ENCODE measurements at regions not wholly inside any gene's neighbourhood (a gene's known extent, or its start where the extent isn't known, plus 50 kb on each side); places are given as distances from the start of the nearest gene placed in this dataset.

- TF ChIP-seq ZNF384 (IDR thresholded peaks at IDR 0.05; ENCODE audit: borderline replicate concordance, low read depth, low read length) (no peak), BCLAF1 (IDR thresholded peaks at IDR 0.05) (no peak), POLR2AphosphoS5 (IDR thresholded peaks at IDR 0.05; ENCODE audit: low read length) (no peak), ZNF24 (IDR thresholded peaks at IDR 0.05) (no peak), BACH1 (IDR thresholded peaks at IDR 0.05; ENCODE audit: borderline replicate concordance) (no peak)
Measured at GRCh38 chr5:174412374-174412773, 312.0 kb upstream of the MSX2 start (continued).

GRCh38 chr5:174412941-174413340, 311.4 kb upstream of the MSX2 start:
- no peaks in the 10 kb centered on the region for H3K4me1 ChIP-seq (ENCODE audit: control insufficient read depth, insufficient read depth, low read length)
- H4K20me1 ChIP-seq (ENCODE audit: control insufficient read depth, insufficient read depth) = no peaks in the 10 kb centered on the region
- intact Hi-C loops (cut with micrococcal nuclease; ENCODE audit: unreplicated experiment) = no loop called here
- in situ Hi-C loops (cut with MboI) = loop anchor here (25.0 kb wide), 1 partner anchor 524 kb away; no protein-coding TSS in a partner anchor
- H3K4me3 ChIP-seq = no peak overlapping the region
- FAIRE-seq (no peak), ATAC-seq (no peak), DNase-seq (ENCODE audit: low read depth, low spot score) (no peak)
- H3K27me3 ChIP-seq (replicated peaks in 1 of 2; ENCODE audit: control insufficient read depth in 2 of 2, insufficient read depth in 2 of 2, low read length in 1 of 2) = peaks cover 0 to 2% of the 10 kb centered on the region in 2 experiments; a peak in 2 of 4 replicates
- POLR2A ChIA-PET = no interaction called here
- no peak overlapping the region for H3K4me2 ChIP-seq (ENCODE audit: control insufficient read depth, insufficient read depth)
- no peak overlapping the region for H3K27ac ChIP-seq (ENCODE audit: control insufficient read depth, insufficient read depth)
- H3K9ac ChIP-seq (ENCODE audit: control insufficient read depth, insufficient read depth, low read length) = no peak overlapping the region
- no peaks in the 10 kb centered on the region for H3K9me3 ChIP-seq (replicated peaks; ENCODE audit: control insufficient read depth, insufficient read depth, low read length)
- RAD21 ChIA-PET (ENCODE audit: unreplicated experiment) = no interaction called here
- SMC1A ChIA-PET (ENCODE audit: uncharacterized antibody, unreplicated experiment) = interaction anchor here (0.6 kb wide), 1 partner anchor 145 kb away, joined by 3 read pairs; no protein-coding TSS in a partner anchor
- CTCF ChIA-PET = interaction anchor here (0.9 to 1.1 kb wide), 3 partner anchors 9 to 380 kb away, joined by 3 to 4 read pairs (median 3); no protein-coding TSS in a partner anchor
- H2AFZ ChIP-seq (ENCODE audit: control insufficient read depth, low read depth, low read length) = no peak overlapping the region
- no TSS peak for BruUV-seq (replicated peaks)
- H3K79me2 ChIP-seq (ENCODE audit: control insufficient read depth, insufficient read depth, low read length) = no peaks in the 10 kb centered on the region
- WGBS (ENCODE audit: insufficient coverage, insufficient replicate concordance, low lambda C conversion rate, missing lambda C conversion rate) = 34% methylated on average over 3 of the region's 3 CpGs
- no peaks in the 10 kb centered on the region for H3K36me3 ChIP-seq (ENCODE audit: control insufficient read depth in 2 of 2, insufficient read depth in 2 of 2, low read length in 1 of 2)
- TF ChIP-seq SUZ12 (IDR thresholded peaks at IDR 0.05; ENCODE audit: unreplicated experiment) (no peak), TAF1 (IDR thresholded peaks at IDR 0.05; ENCODE audit: borderline replicate concordance, low read depth, low read length) (no peak), MEF2A (IDR thresholded peaks at IDR 0.05; ENCODE audit: insufficient read depth, low read depth, low read length) (no peak), RCOR1 (conservative IDR thresholded peaks at IDR 0.05; ENCODE audit: low read depth, low read length) (no peak), E2F4 (IDR thresholded peaks at IDR 0.05; ENCODE audit: low read depth, low read length) (no peak), SMC3 (IDR thresholded peaks at IDR 0.05; ENCODE audit: borderline replicate concordance, low read length) (no peak), HDAC6 (IDR thresholded peaks at IDR 0.05; ENCODE audit: unreplicated experiment) (no peak)
- TF ChIP-seq, protein P1, sequence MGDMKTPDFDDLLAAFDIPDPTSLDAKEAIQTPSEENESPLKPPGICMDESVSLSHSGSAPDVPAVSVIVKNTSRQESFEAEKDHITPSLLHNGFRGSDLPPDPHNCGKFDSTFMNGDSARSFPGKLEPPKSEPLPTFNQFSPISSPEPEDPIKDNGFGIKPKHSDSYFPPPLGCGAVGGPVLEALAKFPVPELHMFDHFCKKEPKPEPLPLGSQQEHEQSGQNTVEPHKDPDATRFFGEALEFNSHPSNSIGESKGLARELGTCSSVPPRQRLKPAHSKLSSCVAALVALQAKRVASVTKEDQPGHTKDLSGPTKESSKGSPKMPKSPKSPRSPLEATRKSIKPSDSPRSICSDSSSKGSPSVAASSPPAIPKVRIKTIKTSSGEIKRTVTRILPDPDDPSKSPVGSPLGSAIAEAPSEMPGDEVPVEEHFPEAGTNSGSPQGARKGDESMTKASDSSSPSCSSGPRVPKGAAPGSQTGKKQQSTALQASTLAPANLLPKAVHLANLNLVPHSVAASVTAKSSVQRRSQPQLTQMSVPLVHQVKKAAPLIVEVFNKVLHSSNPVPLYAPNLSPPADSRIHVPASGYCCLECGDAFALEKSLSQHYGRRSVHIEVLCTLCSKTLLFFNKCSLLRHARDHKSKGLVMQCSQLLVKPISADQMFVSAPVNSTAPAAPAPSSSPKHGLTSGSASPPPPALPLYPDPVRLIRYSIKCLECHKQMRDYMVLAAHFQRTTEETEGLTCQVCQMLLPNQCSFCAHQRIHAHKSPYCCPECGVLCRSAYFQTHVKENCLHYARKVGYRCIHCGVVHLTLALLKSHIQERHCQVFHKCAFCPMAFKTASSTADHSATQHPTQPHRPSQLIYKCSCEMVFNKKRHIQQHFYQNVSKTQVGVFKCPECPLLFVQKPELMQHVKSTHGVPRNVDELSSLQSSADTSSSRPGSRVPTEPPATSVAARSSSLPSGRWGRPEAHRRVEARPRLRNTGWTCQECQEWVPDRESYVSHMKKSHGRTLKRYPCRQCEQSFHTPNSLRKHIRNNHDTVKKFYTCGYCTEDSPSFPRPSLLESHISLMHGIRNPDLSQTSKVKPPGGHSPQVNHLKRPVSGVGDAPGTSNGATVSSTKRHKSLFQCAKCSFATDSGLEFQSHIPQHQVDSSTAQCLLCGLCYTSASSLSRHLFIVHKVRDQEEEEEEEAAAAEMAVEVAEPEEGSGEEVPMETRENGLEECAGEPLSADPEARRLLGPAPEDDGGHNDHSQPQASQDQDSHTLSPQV (IDR thresholded peaks at IDR 0.05) = no peak

Data from GM12878 (cell line).